AG10803 (cell line): ENCODE measurements at regions not wholly inside any gene's neighbourhood (a gene's known extent, or its start where the extent isn't known, plus 50 kb on each side); places are given as distances from the start of the nearest gene placed in this dataset.

Experiments
- DNase-seq: peaks from one replicate; pipeline ENCODE4 v3.0.0; 2010; ENCODE audit warnings: low read depth
- H3K4me3 ChIP-seq: 2 replicates; pipeline ENCODE4 v1.5.1; 2011; ENCODE audit warnings: mild to moderate bottlenecking, low read length, control low read depth
- CTCF ChIP-seq: conservative IDR thresholded peaks from 2 replicates; pipeline ENCODE4 v1.5.1; 2011; ENCODE audit warnings: mild to moderate bottlenecking, low read length, control low read depth, inconsistent platforms

- no peak for TF ChIP-seq CTCF
- H3K4me3 ChIP-seq, result no peak overlapping the region
- DNase-seq, result no peak
These were observed 510.2 kb downstream of the SPATA31D1 start for GRCh38 chr9:82498541-82499317.

GRCh38 chr9:82499337-82499736 lies 510.8 kb downstream of the SPATA31D1 start:
- H3K4me3 ChIP-seq, result no peak overlapping the region
- no peak for TF ChIP-seq CTCF

GRCh38 chr9:82504620-82505019 lies 516.0 kb downstream of the SPATA31D1 start:
- no peak for TF ChIP-seq CTCF
- no peak for DNase-seq

More at GRCh38 chr9:82499337-82499736, 510.8 kb downstream of the SPATA31D1 start:
- DNase-seq, result no peak

GRCh38 chr9:82511626-82512025 lies 523.1 kb downstream of the SPATA31D1 start:
- no peak for DNase-seq
- no peak for TF ChIP-seq CTCF
- no peak overlapping the region for H3K4me3 ChIP-seq

More at GRCh38 chr9:82504620-82505019, 516.0 kb downstream of the SPATA31D1 start:
- H3K4me3 ChIP-seq, result no peak overlapping the region

GRCh38 chr9:82512728-82513127 lies 524.2 kb downstream of the SPATA31D1 start:
- no peak overlapping the region for H3K4me3 ChIP-seq
- DNase-seq, result no peak
- no peak for TF ChIP-seq CTCF

GRCh38 chr9:82513242-82513751 lies 524.7 kb downstream of the SPATA31D1 start:
- H3K4me3 ChIP-seq, result no peak overlapping the region
- TF ChIP-seq CTCF, result no peak
- DNase-seq, result peak; percentile 15
